Muscle layer of colon (tissue), 2 donors: ENCODE measurements at regions not wholly inside any gene's neighbourhood (a gene's known extent, or its start where the extent isn't known, plus 50 kb on each side); places are given as distances from the start of the nearest gene placed in this dataset.
"Not testable (repeated sequence)": the region's sequence is repeated elsewhere in the genome, so short reads cannot be mapped to it uniquely, and the experiment has no call there.

Source experiments
- H3K27ac ChIP-seq: one replicate; pipeline ENCODE4 v1.7.0; 2013; ENCODE audit warnings: low read depth, mild to moderate bottlenecking, low read length, moderate library complexity
- H3K27me3 ChIP-seq, 2 donors: one replicate each; pipeline ENCODE4 v1.7.0; 2013; ENCODE audit warnings: low read length in 2 of 2, mild to moderate bottlenecking in 2 of 2; ENCODE audit not compliant: insufficient read depth in 2 of 2, control insufficient read depth in 1 of 2
- H3K36me3 ChIP-seq: one replicate; pipeline ENCODE4 v1.7.0; 2013; ENCODE audit warnings: mild to moderate bottlenecking, low read length; ENCODE audit not compliant: insufficient read depth
- H3K4me1 ChIP-seq: one replicate; pipeline ENCODE4 v1.7.0; 2013; ENCODE audit warnings: mild to moderate bottlenecking, low read length; ENCODE audit not compliant: insufficient read depth
- H3K4me3 ChIP-seq, 2 donors: one replicate each; pipeline ENCODE4 v1.7.0; 2013; ENCODE audit warnings: low read length in 2 of 2, low read depth in 1 of 2, mild to moderate bottlenecking in 1 of 2, moderate library complexity in 1 of 2
- H3K9ac ChIP-seq: one replicate; pipeline ENCODE4 v1.7.0; 2013; ENCODE audit warnings: low read length
- H3K9me3 ChIP-seq: one replicate; pipeline ENCODE4 v1.7.0; 2013; ENCODE audit warnings: mild to moderate bottlenecking, low read length
- donor health status: abdominal sarcoma.
- donor health status: Adenocarcinoma of cecum.

DNA sequence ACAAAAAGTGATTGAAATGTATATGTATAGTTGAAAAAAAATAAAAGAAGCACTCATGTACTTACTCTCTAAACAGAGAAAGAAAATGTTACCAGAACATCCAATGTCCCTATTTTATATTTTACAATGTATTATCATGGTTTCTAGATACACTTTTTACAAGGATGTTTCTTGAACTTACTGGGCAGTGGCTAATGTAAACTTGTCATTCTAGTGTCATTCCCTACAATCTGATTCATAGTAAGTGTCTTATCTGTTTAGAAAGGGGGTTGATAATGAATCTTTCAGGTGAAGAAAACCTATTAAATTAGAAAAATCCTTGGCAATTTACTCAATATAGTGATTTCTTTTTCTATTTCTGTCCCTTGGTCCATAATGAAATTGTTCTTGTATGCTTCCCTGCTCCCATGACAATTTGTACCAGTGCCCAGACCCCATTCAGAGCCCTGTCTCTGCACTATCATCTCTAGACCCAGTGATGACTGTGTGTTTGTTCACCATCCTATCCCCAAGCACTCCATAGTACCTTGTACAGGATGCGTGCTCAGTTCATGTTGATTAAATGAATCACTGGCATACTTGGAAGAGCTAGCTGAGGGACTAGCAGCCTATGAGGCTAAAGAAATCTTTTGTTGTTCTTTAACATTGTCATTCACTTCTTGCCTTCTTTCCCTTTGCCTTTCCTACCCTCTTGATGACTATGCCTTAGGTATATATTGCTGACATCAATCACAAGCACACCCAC is 101.2 kb downstream of the HMHB1 start:
- no peak overlapping the region for H3K4me3 ChIP-seq
- H3K27ac ChIP-seq: no peak overlapping the region
- H3K9ac ChIP-seq: no peak overlapping the region
- H3K27me3 ChIP-seq: no peaks in the 10 kb centered on the region
- no peaks in the 10 kb centered on the region for H3K4me1 ChIP-seq
- H3K36me3 ChIP-seq: no peaks in the 10 kb centered on the region
- no peaks in the 10 kb centered on the region for H3K9me3 ChIP-seq

DNA sequence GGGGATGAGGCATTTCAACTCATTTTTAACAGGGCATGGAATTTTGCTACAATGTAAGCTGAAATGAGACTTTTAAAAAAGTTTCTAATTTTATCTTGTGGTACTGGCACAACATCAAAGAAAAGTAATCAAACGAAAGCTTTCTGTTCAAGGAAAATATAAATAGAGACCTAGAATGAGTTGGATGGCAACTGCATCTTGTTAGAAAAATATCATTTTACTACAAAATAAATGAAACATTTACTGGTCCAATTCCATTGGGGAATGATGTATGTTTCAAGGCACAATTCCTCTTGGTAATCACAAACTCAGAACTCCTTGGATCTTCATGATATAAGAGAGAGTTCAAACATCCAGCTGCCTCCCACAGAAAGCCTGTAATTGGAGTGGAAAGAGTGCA is 102.8 kb downstream of the HMHB1 start:
- Histone ChIP-seq H3K27ac (no peak overlapping the region), H3K4me1 (no peaks in the 10 kb centered on the region), H3K36me3 (no peaks in the 10 kb centered on the region), H3K9me3 (no peaks in the 10 kb centered on the region), H3K4me3 (no peak overlapping the region), H3K27me3 (no peaks in the 10 kb centered on the region), H3K9ac (no peak overlapping the region)

DNA sequence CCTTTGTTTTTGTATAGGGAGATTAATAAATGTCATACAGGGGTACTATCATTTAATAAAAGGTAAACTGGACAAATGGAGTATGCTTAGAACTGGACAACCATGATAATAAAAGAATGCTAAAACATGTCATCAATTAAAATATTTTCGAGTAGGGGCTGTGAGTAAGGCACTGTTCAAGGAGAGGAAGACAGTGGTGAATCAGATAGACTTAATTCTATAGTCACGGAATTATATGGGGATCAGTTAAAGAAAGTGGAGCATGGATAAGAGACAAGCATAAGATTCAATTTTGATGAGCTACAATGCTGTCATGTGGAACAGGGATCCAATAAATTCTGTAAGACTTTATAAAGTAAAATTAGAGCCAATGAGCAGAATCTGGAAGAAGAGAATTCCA is 104.5 kb downstream of the HMHB1 start:
- Histone ChIP-seq H3K4me3 (no peak overlapping the region), H3K27ac (no peak overlapping the region), H3K27me3 (no peaks in the 10 kb centered on the region), H3K9ac (no peak overlapping the region), H3K9me3 (no peaks in the 10 kb centered on the region), H3K4me1 (no peaks in the 10 kb centered on the region), H3K36me3 (no peaks in the 10 kb centered on the region)

DNA sequence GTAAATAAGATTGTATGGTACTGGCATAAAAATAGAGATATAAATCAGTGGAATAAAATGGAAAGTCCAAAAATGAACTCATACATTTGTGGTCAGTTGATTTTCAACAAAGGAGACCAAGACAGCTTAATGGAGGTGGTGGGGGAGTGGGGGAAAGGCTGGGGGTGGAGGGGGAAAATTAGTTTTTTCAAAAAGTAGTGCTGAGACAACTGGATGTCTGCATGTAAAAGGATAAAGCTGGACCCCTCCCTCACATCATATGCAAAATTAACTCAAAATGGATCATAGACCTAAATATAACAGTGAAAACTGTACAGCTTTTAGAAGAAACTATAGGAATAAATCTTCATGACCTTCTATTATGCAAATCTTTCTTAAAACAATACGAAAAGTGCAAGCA is 107.0 kb downstream of the HMHB1 start:
- Histone ChIP-seq H3K27ac (no peak overlapping the region), H3K27me3 (no peaks in the 10 kb centered on the region), H3K4me1 (no peaks in the 10 kb centered on the region), H3K4me3 (no peak overlapping the region), H3K36me3 (no peaks in the 10 kb centered on the region), H3K9me3 (no peaks in the 10 kb centered on the region), H3K9ac (no peak overlapping the region)

DNA sequence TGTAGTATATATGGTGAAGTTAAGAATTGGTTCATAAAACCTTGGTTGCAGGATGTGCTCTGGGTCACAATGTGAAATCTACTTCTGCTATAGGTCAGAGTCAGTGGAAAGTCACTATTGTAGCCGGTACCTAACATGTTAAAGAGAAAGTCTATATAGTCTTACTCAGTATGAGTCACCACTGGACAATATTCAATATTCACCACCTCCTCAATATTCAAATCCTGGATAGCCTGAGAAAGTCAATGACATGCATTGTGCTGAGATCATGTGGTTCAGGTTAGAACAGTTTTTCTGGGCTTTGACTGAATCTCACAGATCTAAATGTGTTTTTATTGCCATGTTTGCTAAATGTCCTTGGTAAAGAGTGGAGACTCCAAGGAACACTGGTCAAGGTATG is 108.8 kb downstream of the HMHB1 start:
- H3K9me3 ChIP-seq: no peaks in the 10 kb centered on the region

GRCh38 chr5:143921525-143922311 is 109.8 kb downstream of the HMHB1 start:
- H3K27ac ChIP-seq: no peak overlapping the region
- no peaks in the 10 kb centered on the region for H3K9me3 ChIP-seq
- no peak overlapping the region for H3K4me3 ChIP-seq

More for the DNA sequence above, 108.8 kb downstream of the HMHB1 start:
- no peak overlapping the region for H3K4me3 ChIP-seq
- H3K27ac ChIP-seq: no peak overlapping the region
- no peak overlapping the region for H3K9ac ChIP-seq
- H3K36me3 ChIP-seq: no peaks in the 10 kb centered on the region
- no peaks in the 10 kb centered on the region for H3K4me1 ChIP-seq
- H3K27me3 ChIP-seq: no peaks in the 10 kb centered on the region

GRCh38 chr5:143922718-143923117 is 110.8 kb downstream of the HMHB1 start:
- Histone ChIP-seq H3K27me3 (no peaks in the 10 kb centered on the region), H3K36me3 (no peaks in the 10 kb centered on the region), H3K9ac (no peak overlapping the region), H3K4me3 (no peak overlapping the region), H3K9me3 (no peaks in the 10 kb centered on the region), H3K4me1 (no peaks in the 10 kb centered on the region), H3K27ac (no peak overlapping the region)

More at GRCh38 chr5:143921525-143922311, 109.8 kb downstream of the HMHB1 start:
- H3K36me3 ChIP-seq: no peaks in the 10 kb centered on the region
- no peak overlapping the region for H3K9ac ChIP-seq
- H3K27me3 ChIP-seq: no peaks in the 10 kb centered on the region
- no peaks in the 10 kb centered on the region for H3K4me1 ChIP-seq

GRCh38 chr5:143923634-143924266 is 111.8 kb downstream of the HMHB1 start:
- Histone ChIP-seq H3K27ac (no peak overlapping the region), H3K9me3 (no peaks in the 10 kb centered on the region), H3K27me3 (no peaks in the 10 kb centered on the region), H3K4me1 (no peaks in the 10 kb centered on the region), H3K4me3 (no peak overlapping the region), H3K36me3 (no peaks in the 10 kb centered on the region), H3K9ac (no peak overlapping the region)

GRCh38 chr5:143924311-143924978 is 112.5 kb downstream of the HMHB1 start:
- H3K36me3 ChIP-seq: no peaks in the 10 kb centered on the region
- H3K4me3 ChIP-seq: no peak overlapping the region
- no peaks in the 10 kb centered on the region for H3K4me1 ChIP-seq
- H3K27ac ChIP-seq: no peak overlapping the region
- H3K9ac ChIP-seq: no peak overlapping the region
- H3K9me3 ChIP-seq: no peaks in the 10 kb centered on the region
- H3K27me3 ChIP-seq: no peaks in the 10 kb centered on the region

GRCh38 chr5:143924979-143925325 is 113.0 kb downstream of the HMHB1 start:
- H3K27me3 ChIP-seq: not testable (repeated sequence)

DNA sequence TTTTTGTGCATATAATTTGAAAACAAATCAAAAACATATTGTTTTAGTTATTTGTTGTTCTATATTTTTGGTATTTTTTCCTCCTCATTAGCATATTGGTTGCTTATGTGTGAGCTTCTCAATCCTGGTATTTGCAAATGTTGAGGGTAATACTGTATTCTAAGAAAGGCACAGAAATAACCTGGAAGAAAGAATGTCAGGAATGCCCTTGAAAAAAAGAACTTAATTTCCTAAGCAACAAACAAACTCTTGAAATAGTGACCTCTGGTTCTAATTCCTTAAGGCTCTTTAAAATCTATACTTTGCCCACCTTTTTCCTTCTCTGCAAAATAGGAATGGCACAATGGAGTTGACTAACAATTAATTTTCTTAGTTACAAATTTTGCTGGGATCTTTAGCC is 117.5 kb downstream of the HMHB1 start:
- Histone ChIP-seq H3K4me1 (no peaks in the 10 kb centered on the region), H3K9me3 (no peaks in the 10 kb centered on the region), H3K4me3 (no peak overlapping the region), H3K27ac (no peak overlapping the region), H3K27me3 (no peaks in the 10 kb centered on the region), H3K9ac (no peak overlapping the region), H3K36me3 (no peaks in the 10 kb centered on the region)

More at GRCh38 chr5:143924979-143925325, 113.0 kb downstream of the HMHB1 start:
- not testable (repeated sequence) for H3K9ac ChIP-seq, H3K9me3 ChIP-seq, H3K27ac ChIP-seq, H3K4me1 ChIP-seq, H3K36me3 ChIP-seq, H3K4me3 ChIP-seq
